ENCODE measurements at regions not wholly inside any gene's neighbourhood (a gene's known extent, or its start where the extent isn't known, plus 50 kb on each side); places are given as distances from the start of the nearest gene placed in this dataset.

DNA sequence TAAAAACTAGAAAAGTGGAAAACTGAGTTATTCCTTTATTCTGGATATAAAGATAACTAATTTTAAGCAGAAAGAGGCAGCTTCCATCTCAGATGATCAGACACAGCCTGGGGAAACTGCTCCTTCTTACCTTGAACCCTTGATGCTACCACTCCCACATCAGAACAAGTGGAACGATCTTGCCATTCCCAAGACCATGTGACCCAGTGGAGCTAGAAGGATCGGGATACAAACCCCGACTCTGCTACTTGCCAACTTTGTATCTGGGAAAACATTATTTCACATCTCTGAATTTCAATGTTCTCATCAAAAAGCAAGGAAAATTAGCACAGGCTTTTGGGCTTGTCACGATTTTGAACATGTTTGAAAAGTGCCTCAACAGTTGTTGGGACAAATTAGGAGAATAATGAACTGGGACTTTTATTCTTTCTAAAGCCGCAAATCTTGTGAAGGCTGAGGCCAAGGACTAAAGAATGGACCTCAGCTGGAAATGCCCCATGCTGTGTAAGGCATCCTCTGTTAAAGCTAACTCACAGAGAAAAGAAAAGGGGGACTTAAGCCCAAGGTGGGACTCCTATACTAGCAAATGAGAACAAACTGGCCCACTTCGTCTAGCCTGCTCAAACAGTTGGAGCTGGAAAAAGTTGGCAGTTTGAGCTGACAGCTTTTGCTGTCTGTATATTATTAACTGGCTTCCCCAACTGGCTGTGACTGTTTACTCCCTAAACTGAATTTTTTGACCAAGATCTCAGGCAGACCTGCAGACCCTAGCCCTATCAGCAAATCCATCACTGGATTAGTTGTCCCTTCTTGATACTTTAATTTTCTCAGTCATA, 552.3 kb downstream of the EFNA5 start:
- Histone ChIP-seq H3K27me3 (ENCODE audit: low read depth, low read length) (no peaks in the 10 kb centered on the region), H3K4me1 (ENCODE audit: low read length) (no peaks in the 10 kb centered on the region), H4K20me1 (ENCODE audit: insufficient read depth, low read length) (no peaks in the 10 kb centered on the region), H3K27ac (ENCODE audit: low read length) (no peak overlapping the region), H3K4me3 (ENCODE audit: low read length) (no peak overlapping the region), H3K79me2 (ENCODE audit: low read length) (no peaks in the 10 kb centered on the region), H3K36me3 (replicated peaks; ENCODE audit: low read depth, low read length) (no peaks in the 10 kb centered on the region), H3K9me3 (ENCODE audit: insufficient read depth, low read length) (no peaks in the 10 kb centered on the region), H3K4me2 (ENCODE audit: low read length) (no peak overlapping the region), H3K9ac (ENCODE audit: low read length) (no peak overlapping the region), H2AFZ (ENCODE audit: low read depth, low read length) (no peak overlapping the region)
- TF ChIP-seq EZH2phosphoT487 (IDR thresholded peaks at IDR 0.05; ENCODE audit: low read depth) = no peak
- TF ChIP-seq, protein P1, sequence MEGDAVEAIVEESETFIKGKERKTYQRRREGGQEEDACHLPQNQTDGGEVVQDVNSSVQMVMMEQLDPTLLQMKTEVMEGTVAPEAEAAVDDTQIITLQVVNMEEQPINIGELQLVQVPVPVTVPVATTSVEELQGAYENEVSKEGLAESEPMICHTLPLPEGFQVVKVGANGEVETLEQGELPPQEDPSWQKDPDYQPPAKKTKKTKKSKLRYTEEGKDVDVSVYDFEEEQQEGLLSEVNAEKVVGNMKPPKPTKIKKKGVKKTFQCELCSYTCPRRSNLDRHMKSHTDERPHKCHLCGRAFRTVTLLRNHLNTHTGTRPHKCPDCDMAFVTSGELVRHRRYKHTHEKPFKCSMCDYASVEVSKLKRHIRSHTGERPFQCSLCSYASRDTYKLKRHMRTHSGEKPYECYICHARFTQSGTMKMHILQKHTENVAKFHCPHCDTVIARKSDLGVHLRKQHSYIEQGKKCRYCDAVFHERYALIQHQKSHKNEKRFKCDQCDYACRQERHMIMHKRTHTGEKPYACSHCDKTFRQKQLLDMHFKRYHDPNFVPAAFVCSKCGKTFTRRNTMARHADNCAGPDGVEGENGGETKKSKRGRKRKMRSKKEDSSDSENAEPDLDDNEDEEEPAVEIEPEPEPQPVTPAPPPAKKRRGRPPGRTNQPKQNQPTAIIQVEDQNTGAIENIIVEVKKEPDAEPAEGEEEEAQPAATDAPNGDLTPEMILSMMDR (IDR thresholded peaks at IDR 0.05; ENCODE audit: low read depth, low read length) = no peak

DNA sequence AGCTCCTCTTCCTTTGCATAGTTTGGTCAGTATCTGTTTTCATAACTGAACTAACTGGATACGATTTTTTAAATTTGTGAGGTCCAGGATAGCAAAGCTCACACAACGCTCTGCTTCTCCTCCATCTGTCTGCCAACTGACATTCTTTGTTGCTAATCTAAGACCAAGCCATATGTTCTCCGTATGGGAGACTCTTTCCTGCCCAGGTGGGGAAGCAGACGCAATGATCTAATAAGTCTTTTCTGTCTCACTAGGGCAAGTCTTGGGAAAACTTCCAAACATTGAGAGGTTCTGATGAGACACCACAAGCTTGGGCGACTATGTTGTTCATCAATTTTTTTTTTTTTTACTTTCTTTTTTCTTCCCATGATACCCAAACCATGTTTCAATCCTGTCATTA, 558.5 kb downstream of the EFNA5 start:
- Histone ChIP-seq H3K4me3 (ENCODE audit: low read length) (no peak overlapping the region), H2AFZ (ENCODE audit: low read depth, low read length) (no peak overlapping the region), H3K79me2 (ENCODE audit: low read length) (no peaks in the 10 kb centered on the region), H4K20me1 (ENCODE audit: insufficient read depth, low read length) (no peaks in the 10 kb centered on the region), H3K27ac (ENCODE audit: low read length) (no peak overlapping the region), H3K4me1 (ENCODE audit: low read length) (no peaks in the 10 kb centered on the region), H3K9me3 (ENCODE audit: insufficient read depth, low read length) (no peaks in the 10 kb centered on the region), H3K36me3 (replicated peaks; ENCODE audit: low read depth, low read length) (no peaks in the 10 kb centered on the region), H3K27me3 (ENCODE audit: low read depth, low read length) (no peaks in the 10 kb centered on the region), H3K4me2 (ENCODE audit: low read length) (no peak overlapping the region), H3K9ac (ENCODE audit: low read length) (no peak overlapping the region)
- no peak for TF ChIP-seq EZH2phosphoT487 (IDR thresholded peaks at IDR 0.05; ENCODE audit: low read depth)
- TF ChIP-seq, protein P1 (IDR thresholded peaks at IDR 0.05; ENCODE audit: low read depth, low read length) = no peak

DNA sequence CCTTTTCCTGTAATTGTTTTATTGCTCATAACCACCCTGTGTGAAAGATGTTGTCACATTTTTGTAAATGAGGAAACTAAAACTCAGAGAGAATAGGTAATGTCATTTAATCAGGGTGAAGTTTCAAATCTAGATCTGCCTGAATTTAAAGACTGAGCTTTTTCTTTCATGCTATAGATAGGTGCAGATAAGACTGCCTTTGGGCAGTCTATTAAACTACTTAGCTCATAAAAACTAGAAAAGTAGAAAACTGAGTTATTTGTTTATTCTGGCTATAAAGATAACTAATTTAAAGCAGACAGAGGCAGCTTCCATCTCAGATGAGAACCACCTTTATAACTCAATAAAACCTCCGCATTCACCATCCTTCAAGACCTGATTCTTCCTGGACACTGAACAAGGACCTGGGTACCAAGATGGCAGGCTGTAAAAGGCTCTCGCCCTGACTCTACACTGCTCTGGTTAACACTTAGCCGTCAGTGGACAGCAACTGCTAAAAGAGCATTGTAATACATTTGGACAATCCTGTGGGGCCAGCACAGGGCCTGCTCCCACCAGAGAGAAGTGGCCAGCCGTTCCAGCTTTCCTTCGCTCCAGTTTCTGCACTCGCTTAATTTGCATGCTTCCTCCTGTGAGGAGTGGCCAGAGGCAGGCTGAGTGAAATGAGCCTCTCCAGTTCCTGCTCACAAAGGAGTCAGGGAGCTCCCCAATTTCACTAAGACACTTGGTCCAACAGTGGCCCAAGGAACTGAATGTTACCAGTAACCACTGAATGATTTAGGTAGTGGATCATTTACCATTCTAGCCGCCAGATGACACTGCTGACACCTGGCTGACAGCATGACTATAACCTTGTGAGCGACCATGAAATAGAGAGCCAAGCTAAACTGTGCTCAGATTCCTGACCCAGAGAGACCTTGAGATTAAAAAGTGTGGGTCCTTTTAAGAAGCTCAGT, 566.4 kb downstream of the EFNA5 start:
- no peak overlapping the region for H3K27ac ChIP-seq (ENCODE audit: low read length)
- H3K9me3 ChIP-seq (ENCODE audit: insufficient read depth, low read length) = no peaks in the 10 kb centered on the region
- TF ChIP-seq, protein P1 (IDR thresholded peaks at IDR 0.05; ENCODE audit: low read depth, low read length) = peak; percentile 35
- TF ChIP-seq EZH2phosphoT487 (IDR thresholded peaks at IDR 0.05; ENCODE audit: low read depth) = no peak
- H3K27me3 ChIP-seq (ENCODE audit: low read depth, low read length) = no peaks in the 10 kb centered on the region
- H3K4me2 ChIP-seq (ENCODE audit: low read length) = no peak overlapping the region
- no peaks in the 10 kb centered on the region for H3K79me2 ChIP-seq (ENCODE audit: low read length)
- no peaks in the 10 kb centered on the region for H4K20me1 ChIP-seq (ENCODE audit: insufficient read depth, low read length)
- no peak overlapping the region for H2AFZ ChIP-seq (ENCODE audit: low read depth, low read length)
- no peak overlapping the region for H3K4me3 ChIP-seq (ENCODE audit: low read length)
- no peak overlapping the region for H3K9ac ChIP-seq (ENCODE audit: low read length)
- H3K4me1 ChIP-seq (ENCODE audit: low read length) = no peaks in the 10 kb centered on the region
- H3K36me3 ChIP-seq (replicated peaks; ENCODE audit: low read depth, low read length) = no peaks in the 10 kb centered on the region

DNA sequence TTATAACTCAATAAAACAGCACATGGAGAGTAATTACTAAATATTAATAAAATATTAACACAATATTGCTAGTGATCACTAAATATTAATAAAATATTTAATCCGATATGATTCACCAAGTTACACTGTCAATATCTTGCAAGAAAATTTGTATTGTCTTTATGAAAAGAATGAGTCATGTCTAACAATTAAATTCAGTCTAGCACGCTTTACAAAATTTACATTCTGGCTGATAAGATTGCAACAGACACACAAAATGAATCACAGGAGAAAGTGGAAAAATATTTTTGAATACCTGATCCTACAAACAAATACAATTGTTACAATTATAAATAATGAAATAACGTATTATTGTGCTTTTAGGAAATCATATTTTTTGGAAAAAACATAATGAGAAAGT, 567.2 kb downstream of the EFNA5 start:
- Histone ChIP-seq H4K20me1 (ENCODE audit: insufficient read depth, low read length) (no peaks in the 10 kb centered on the region), H3K4me2 (ENCODE audit: low read length) (no peak overlapping the region), H3K4me3 (ENCODE audit: low read length) (no peak overlapping the region), H3K4me1 (ENCODE audit: low read length) (no peaks in the 10 kb centered on the region), H3K27ac (ENCODE audit: low read length) (no peak overlapping the region), H3K27me3 (ENCODE audit: low read depth, low read length) (no peaks in the 10 kb centered on the region), H3K9me3 (ENCODE audit: insufficient read depth, low read length) (no peaks in the 10 kb centered on the region), H3K79me2 (ENCODE audit: low read length) (no peaks in the 10 kb centered on the region), H3K9ac (ENCODE audit: low read length) (no peak overlapping the region), H3K36me3 (replicated peaks; ENCODE audit: low read depth, low read length) (no peaks in the 10 kb centered on the region), H2AFZ (ENCODE audit: low read depth, low read length) (no peak overlapping the region)
- TF ChIP-seq, protein P1 (IDR thresholded peaks at IDR 0.05; ENCODE audit: low read depth, low read length) = no peak
